ENCODE measurements at regions not wholly inside any gene's neighbourhood (a gene's known extent, or its start where the extent isn't known, plus 50 kb on each side); places are given as distances from the start of the nearest gene placed in this dataset.
A peak's percentile ranks its signal among the peaks of the same experiment; 100 is the strongest.

DNA sequence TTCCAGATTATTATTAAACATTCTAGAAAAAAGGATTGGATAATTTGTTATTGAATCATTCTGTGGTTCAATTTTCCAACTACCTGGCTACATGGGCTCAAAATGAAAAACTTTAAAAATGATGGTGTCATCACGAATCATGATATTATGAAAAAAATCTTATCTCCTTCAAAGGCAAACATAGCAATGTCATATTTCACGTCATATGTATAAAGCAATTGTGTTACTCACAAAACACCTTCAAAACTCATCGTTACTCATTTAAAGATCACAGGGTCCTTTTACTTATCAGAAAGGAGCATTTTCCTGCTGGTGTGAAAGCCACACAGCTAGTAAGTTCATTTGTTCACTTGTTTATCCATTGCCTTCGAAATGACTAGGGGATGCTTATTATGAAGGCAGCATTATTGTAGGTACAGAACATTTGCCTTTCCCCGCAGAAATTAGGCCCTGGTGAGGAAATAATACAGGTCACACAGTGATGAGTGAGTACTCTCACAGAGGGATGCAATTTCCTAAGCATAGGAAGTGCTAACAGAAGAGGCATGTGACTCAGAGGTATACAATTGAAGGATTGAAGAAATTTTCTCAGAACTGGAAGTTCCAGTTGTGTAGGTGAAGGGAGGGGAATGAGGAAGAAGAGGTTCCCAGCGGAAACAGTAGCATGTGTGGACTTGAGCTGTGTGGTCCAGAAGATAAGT lies 478.7 kb downstream of the INHBA start:
- TF ChIP-seq, protein P1, sequence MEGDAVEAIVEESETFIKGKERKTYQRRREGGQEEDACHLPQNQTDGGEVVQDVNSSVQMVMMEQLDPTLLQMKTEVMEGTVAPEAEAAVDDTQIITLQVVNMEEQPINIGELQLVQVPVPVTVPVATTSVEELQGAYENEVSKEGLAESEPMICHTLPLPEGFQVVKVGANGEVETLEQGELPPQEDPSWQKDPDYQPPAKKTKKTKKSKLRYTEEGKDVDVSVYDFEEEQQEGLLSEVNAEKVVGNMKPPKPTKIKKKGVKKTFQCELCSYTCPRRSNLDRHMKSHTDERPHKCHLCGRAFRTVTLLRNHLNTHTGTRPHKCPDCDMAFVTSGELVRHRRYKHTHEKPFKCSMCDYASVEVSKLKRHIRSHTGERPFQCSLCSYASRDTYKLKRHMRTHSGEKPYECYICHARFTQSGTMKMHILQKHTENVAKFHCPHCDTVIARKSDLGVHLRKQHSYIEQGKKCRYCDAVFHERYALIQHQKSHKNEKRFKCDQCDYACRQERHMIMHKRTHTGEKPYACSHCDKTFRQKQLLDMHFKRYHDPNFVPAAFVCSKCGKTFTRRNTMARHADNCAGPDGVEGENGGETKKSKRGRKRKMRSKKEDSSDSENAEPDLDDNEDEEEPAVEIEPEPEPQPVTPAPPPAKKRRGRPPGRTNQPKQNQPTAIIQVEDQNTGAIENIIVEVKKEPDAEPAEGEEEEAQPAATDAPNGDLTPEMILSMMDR (IDR thresholded peaks at IDR 0.05; ENCODE audit: low read depth, low read length), result no peak
- no peak overlapping the region for H3K4me3 ChIP-seq (replicated peaks in 1 of 2; ENCODE audit: low read depth in 2 of 2, low read length in 2 of 2)
- peak; percentile 15 to 83 for DNase-seq (ENCODE audit: low read depth in 2 of 2)

DNA sequence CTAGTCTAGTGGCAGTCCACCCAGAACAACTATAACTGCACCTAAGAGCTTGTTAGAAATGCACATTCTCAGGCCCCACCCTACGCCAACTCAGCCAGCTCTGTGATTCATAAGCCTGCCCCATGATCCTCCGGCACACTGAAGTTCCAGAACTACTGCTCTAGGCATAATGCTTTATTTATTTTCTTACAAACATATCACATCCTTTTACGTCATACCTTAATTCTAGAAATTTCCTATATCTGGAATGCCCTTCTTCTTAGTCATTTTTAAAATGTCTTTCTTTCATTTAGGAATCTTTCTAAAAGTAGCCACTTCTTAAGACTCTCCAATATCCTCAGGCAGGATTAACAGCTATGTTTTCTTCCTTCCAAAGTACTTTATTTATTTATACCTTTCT lies 480.1 kb downstream of the INHBA start:
- H3K4me3 ChIP-seq (replicated peaks in 1 of 2; ENCODE audit: low read depth in 2 of 2, low read length in 2 of 2), result no peak overlapping the region
- peak; percentile 48 to 84 for DNase-seq (ENCODE audit: low read depth in 2 of 2)
- TF ChIP-seq, protein P1 (IDR thresholded peaks at IDR 0.05; ENCODE audit: low read depth, low read length), result no peak

DNA sequence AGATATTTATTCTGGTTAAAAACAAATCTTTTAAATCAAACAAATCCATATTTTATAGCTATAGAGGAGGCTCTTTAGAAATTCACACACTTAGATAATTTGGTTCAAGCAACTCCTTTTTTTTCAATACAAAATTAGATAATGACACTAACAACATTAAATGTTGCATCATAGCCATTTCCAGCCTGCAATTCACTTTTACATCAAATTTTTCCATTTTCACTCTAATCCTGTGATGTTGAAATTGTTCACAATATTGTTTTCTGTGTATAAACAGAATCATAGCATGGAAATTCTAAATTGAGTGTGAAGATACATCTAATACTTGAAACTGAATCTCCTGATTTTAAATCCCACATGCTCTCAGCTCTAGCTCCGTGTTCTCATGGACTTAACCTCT lies 482.6 kb downstream of the INHBA start:
- DNase-seq (ENCODE audit: low read depth in 2 of 2), result no peak
- TF ChIP-seq, protein P1 (IDR thresholded peaks at IDR 0.05; ENCODE audit: low read depth, low read length), result no peak
- no peak overlapping the region for H3K4me3 ChIP-seq (replicated peaks in 1 of 2; ENCODE audit: low read depth in 2 of 2, low read length in 2 of 2)

DNA sequence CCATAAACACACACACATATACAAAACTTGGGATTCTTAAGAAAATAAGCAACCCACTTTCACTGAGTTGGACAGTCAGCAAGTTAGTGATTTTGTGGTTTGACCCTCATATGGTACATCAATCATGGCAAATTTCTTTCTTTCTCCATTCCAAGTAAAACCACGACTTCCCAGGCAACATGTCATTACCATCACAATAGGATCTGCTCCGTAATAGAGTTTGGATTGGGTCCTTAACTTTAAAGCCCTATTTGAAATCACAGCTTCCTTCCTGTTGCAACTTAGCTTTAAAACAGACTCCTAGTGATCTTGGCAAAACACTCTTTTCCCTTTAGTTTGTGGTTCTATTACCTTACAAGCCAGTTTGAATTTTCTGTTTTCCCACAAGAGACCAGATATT lies 483.6 kb downstream of the INHBA start:
- DNase-seq (ENCODE audit: low read depth in 2 of 2), result peak in 1 of 2 donors; percentile 27
- H3K4me3 ChIP-seq (replicated peaks in 1 of 2; ENCODE audit: low read depth in 2 of 2, low read length in 2 of 2), result no peak overlapping the region
- TF ChIP-seq, protein P1 (IDR thresholded peaks at IDR 0.05; ENCODE audit: low read depth, low read length), result no peak

DNA sequence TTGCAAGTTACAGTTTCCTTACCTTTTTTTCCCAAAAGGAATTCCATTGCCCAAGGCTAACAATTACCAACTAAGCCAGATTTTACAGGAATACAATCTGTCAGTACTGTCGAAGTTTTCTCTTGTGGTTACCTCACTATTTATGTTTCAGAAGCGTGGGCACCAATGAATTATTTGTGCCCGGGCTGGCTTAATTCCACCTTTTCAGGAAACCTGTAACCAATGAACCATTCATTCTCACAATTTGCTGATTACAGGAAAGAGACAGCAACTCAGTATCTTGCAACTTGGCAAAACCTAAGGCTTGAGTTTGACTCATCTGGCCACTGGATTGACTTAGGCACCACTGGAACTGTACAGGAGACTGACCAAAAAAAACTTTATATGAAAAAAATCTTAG lies 485.6 kb downstream of the INHBA start:
- TF ChIP-seq, protein P1 (IDR thresholded peaks at IDR 0.05; ENCODE audit: low read depth, low read length), result no peak
- DNase-seq (ENCODE audit: low read depth in 2 of 2), result no peak
- no peak overlapping the region for H3K4me3 ChIP-seq (replicated peaks in 1 of 2; ENCODE audit: low read depth in 2 of 2, low read length in 2 of 2)

DNA sequence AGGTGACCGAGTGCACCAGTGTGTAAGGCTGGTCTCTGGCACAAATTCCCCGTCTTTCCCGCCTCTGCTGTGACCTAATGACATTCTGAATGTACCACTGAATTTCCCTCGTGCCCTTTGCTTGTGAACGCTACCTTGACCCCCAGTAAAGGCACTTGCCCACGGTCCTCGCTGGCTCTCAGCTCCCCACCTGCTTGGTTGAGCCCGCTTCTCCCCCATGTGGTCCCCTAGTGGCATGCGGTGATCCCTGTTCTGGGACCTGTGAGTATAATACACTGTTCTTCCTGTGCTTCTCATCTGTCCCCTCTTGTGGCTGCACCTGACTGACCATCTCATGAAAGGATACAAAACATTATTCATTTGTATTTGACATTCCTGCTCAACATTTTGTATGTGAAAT lies 495.7 kb downstream of the INHBA start:
- no peak overlapping the region for H3K4me3 ChIP-seq (replicated peaks in 1 of 2; ENCODE audit: low read depth in 2 of 2, low read length in 2 of 2)
- TF ChIP-seq, protein P1 (IDR thresholded peaks at IDR 0.05; ENCODE audit: low read depth, low read length), result no peak
- DNase-seq (ENCODE audit: low read depth in 2 of 2), result no peak

- H3K4me3 ChIP-seq (replicated peaks in 1 of 2; ENCODE audit: low read depth in 2 of 2, low read length in 2 of 2), result no peak overlapping the region
- TF ChIP-seq, protein P1 (IDR thresholded peaks at IDR 0.05; ENCODE audit: low read depth, low read length), result no peak
- no peak for DNase-seq (ENCODE audit: low read depth in 2 of 2)
Measured at GRCh38 chr7:41206267-41206666, 496.6 kb downstream of the INHBA start.

Measured in cardiac fibroblast (primary cell).